Upper lobe of left lung (tissue), 4 donors: ENCODE measurements at regions not wholly inside any gene's neighbourhood (a gene's known extent, or its start where the extent isn't known, plus 50 kb on each side); places are given as distances from the start of the nearest gene placed in this dataset.

Experiments
- CTCF ChIP-seq, 6 experiments: fragments of 450-650 bp in 4 of 6; fragments of 200-600 bp in 2 of 6; sonication (generic) in 2 of 6; IDR thresholded peaks; one replicate each; pipeline ENCODE4 v1.5.1; 2016 to 2019; ENCODE audit warnings: antibody characterized with exemption in 6 of 6
- EP300 ChIP-seq, 4 donors: sonication (generic); formaldehyde crosslinking; IDR thresholded peaks; one replicate each; pipeline ENCODE4 v1.5.1; 2017; ENCODE audit warnings: antibody characterized with exemption in 4 of 4, control low read depth in 2 of 4
- POLR2A ChIP-seq, 4 donors: fragments of 450-650 bp; IDR thresholded peaks; one replicate each; pipeline ENCODE4 v1.5.1; 2016 to 2017; ENCODE audit warnings: antibody characterized with exemption in 4 of 4, mild to moderate bottlenecking in 2 of 4
- POLR2AphosphoS5 ChIP-seq, 2 donors: sonication (generic); formaldehyde crosslinking; IDR thresholded peaks; one replicate each; pipeline ENCODE4 v1.5.1; 2017; ENCODE audit warnings: antibody characterized with exemption in 2 of 2

- TF ChIP-seq CTCF (IDR thresholded peaks at IDR 0.05) (no peak), POLR2AphosphoS5 (IDR thresholded peaks at IDR 0.05) (no peak), POLR2A (IDR thresholded peaks at IDR 0.05) (no peak), EP300 (IDR thresholded peaks at IDR 0.05) (no peak)
Measured at GRCh38 chr1:209062863-209063262, 520.7 kb upstream of the CAMK1G start.
